BLaER1 (cell line): ENCODE measurements at regions not wholly inside any gene's neighbourhood (a gene's known extent, or its start where the extent isn't known, plus 50 kb on each side); places are given as distances from the start of the nearest gene placed in this dataset.

Source experiments
- H3K27ac ChIP-seq: shearing (Covaris generic); formaldehyde crosslinking; 2 replicates; pipeline ENCODE4 v1.8.1; 2022
- H3K27me3 ChIP-seq: shearing (Covaris generic); formaldehyde crosslinking; 2 replicates; pipeline ENCODE4 v1.8.1; 2022
- H3K36me3 ChIP-seq: shearing (Covaris generic); formaldehyde crosslinking; 2 replicates; pipeline ENCODE4 v1.8.1; 2022
- H3K4me1 ChIP-seq: shearing (Covaris generic); formaldehyde crosslinking; 2 replicates; pipeline ENCODE4 v1.8.1; 2022
- H3K4me2 ChIP-seq: shearing (Covaris generic); formaldehyde crosslinking; 2 replicates; pipeline ENCODE4 v1.8.1; 2022
- H3K4me3 ChIP-seq: shearing (Covaris generic); formaldehyde crosslinking; 2 replicates; pipeline ENCODE4 v1.8.1; 2022
- H3K9ac ChIP-seq: shearing (Covaris generic); formaldehyde crosslinking; 2 replicates; pipeline ENCODE4 v1.8.1; 2022
- H3K9me3 ChIP-seq: shearing (Covaris generic); formaldehyde crosslinking; 2 replicates; pipeline ENCODE4 v1.8.1; 2022
- H4K20me1 ChIP-seq: shearing (Covaris generic); formaldehyde crosslinking; 2 replicates; pipeline ENCODE4 v1.8.1; 2022
- Cebpa-rat ChIP-seq: shearing (Covaris generic); IDR thresholded peaks from 2 replicates; pipeline ENCODE4 v1.8.1; 2022

GRCh38 chr3:10601151-10601856, 95.9 kb upstream of the ATP2B2 start:
- H3K27ac ChIP-seq = no peak overlapping the region
- peaks cover 24% of the 10 kb centered on the region for H3K4me1 ChIP-seq
- H3K9ac ChIP-seq = no peak overlapping the region
- no peak overlapping the region for H3K4me3 ChIP-seq
- no peak overlapping the region for H3K4me2 ChIP-seq
- no peaks in the 10 kb centered on the region for H3K27me3 ChIP-seq
- H3K9me3 ChIP-seq = no peaks in the 10 kb centered on the region
- no peak for TF ChIP-seq Cebpa-rat
- H3K36me3 ChIP-seq = no peaks in the 10 kb centered on the region
- H4K20me1 ChIP-seq = no peaks in the 10 kb centered on the region

GRCh38 chr3:10601857-10602230, 96.5 kb upstream of the ATP2B2 start:
- Histone ChIP-seq H4K20me1 (no peaks in the 10 kb centered on the region), H3K27me3 (no peaks in the 10 kb centered on the region), H3K4me3 (no peak overlapping the region), H3K4me2 (no peak overlapping the region), H3K27ac (no peak overlapping the region), H3K9me3 (no peaks in the 10 kb centered on the region), H3K4me1 (peaks cover 24% of the 10 kb centered on the region), H3K9ac (no peak overlapping the region), H3K36me3 (no peaks in the 10 kb centered on the region)
- TF ChIP-seq Cebpa-rat = no peak

DNA sequence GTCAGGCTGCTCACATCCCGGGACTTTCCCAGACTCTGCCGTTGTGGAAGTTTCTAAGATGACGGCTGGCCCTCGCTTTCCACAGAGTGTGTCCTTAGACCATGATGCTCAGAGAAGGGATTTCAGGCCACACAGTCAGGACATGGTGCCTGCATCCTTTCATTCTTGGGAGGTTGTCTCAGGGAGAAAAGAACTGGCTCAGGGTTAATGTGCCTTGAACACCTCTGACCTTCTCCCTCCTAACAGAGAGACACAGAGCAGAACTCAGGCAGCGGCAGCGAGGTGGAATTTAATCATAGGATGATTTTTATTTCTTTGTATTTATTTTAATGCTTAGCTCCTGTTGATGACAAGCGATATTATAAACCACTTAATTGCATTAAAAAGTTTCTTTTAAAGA, 96.9 kb upstream of the ATP2B2 start:
- Histone ChIP-seq H3K4me1 (peaks cover 24% of the 10 kb centered on the region), H3K9ac (no peak overlapping the region), H3K27me3 (no peaks in the 10 kb centered on the region), H3K36me3 (no peaks in the 10 kb centered on the region), H3K4me2 (no peak overlapping the region), H4K20me1 (no peaks in the 10 kb centered on the region), H3K9me3 (no peaks in the 10 kb centered on the region), H3K4me3 (no peak overlapping the region), H3K27ac (no peak overlapping the region)
- TF ChIP-seq Cebpa-rat = no peak

DNA sequence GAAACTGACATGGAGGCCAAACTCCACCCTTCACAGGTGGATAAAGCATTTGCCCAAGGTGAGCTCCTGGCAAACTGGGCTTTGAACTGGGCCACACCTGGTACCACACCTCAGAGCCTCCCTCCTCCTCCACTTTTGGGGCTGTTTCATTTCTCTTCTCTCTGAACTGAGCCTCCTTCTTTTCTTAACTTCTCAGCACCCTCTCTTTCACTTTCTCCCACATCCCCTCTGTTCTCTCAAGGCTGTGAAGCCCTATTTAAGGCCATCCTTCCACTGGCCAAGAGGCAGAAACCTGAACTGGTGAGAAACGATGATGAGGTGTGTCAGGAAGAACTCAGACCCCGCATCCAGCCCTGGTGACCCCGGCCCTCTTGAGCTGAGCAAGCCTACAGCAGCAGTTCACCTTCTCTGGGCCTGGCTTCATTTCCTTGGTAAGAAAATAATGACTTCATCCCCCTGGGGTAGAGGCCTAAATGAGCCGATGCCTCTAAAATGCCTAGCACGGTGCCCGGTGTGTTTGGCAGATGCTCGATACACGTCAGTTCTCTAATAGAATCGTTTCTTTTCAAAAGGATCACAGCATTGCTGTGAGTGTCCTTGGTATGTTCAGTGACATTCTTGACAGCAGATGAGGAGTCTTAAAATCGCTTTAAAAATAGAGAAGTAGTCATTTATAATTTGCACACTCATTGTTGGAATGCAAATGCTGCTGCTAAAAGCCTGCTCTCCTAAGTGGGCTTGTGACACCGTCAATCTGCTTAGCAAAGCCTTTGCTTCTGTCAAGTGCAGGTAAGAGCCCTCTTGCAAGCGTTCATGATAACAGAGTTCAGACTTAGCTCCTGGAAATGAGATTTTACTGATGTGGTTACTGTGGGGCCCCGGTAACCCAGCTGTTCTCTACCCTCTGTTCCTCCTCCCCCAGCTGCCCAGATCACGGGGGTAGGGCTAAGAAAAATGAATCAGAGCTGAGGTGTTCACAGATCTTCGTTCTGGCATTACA, 97.7 kb upstream of the ATP2B2 start:
- Histone ChIP-seq H3K9me3 (no peaks in the 10 kb centered on the region), H3K4me2 (peak overlapping the region; percentile 74), H4K20me1 (no peaks in the 10 kb centered on the region), H3K36me3 (no peaks in the 10 kb centered on the region), H3K4me3 (no peak overlapping the region), H3K27me3 (no peaks in the 10 kb centered on the region), H3K27ac (no peak overlapping the region), H3K9ac (no peak overlapping the region), H3K4me1 (peaks cover 24% of the 10 kb centered on the region)
- TF ChIP-seq Cebpa-rat = no peak

- Histone ChIP-seq H3K4me3 (no peak overlapping the region), H3K27ac (no peak overlapping the region), H3K4me2 (no peak overlapping the region), H3K27me3 (no peaks in the 10 kb centered on the region), H3K4me1 (peaks cover 8% of the 10 kb centered on the region), H4K20me1 (no peaks in the 10 kb centered on the region), H3K9ac (no peak overlapping the region), H3K36me3 (no peaks in the 10 kb centered on the region), H3K9me3 (peaks cover 25% of the 10 kb centered on the region)
- TF ChIP-seq Cebpa-rat = no peak
Observed at GRCh38 chr3:10609134-10609533, 103.7 kb upstream of the ATP2B2 start.

DNA sequence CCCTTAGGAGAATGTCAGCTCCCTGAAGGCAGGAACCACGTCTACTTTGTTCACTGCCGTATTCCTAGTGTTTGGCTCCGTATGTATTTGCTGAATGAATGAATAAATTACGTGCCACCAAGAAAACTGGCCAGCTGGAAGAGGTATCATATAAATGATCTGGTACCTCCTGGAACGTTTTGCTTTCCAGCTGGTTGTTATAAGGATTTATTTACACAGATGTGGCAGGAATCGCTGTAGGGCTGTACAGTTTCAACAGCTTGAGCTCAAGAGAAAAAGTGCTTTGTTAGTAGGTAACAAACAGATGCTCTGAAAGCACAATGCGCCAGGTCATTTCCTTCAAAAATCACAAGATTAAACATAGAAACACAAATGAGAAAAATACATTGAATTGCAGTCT, 108.8 kb upstream of the ATP2B2 start:
- H4K20me1 ChIP-seq = no peaks in the 10 kb centered on the region
- no peaks in the 10 kb centered on the region for H3K36me3 ChIP-seq
- H3K9ac ChIP-seq = no peak overlapping the region
- H3K27me3 ChIP-seq = no peaks in the 10 kb centered on the region
- TF ChIP-seq Cebpa-rat = no peak
- no peak overlapping the region for H3K4me3 ChIP-seq
- no peak overlapping the region for H3K27ac ChIP-seq
- H3K4me1 ChIP-seq = peaks cover 11% of the 10 kb centered on the region
- no peak overlapping the region for H3K4me2 ChIP-seq
- peaks cover 28% of the 10 kb centered on the region for H3K9me3 ChIP-seq

- Histone ChIP-seq H3K27ac (no peak overlapping the region), H3K36me3 (no peaks in the 10 kb centered on the region), H4K20me1 (no peaks in the 10 kb centered on the region), H3K9ac (no peak overlapping the region), H3K4me3 (no peak overlapping the region), H3K9me3 (peaks cover 28% of the 10 kb centered on the region), H3K4me2 (no peak overlapping the region), H3K27me3 (no peaks in the 10 kb centered on the region), H3K4me1 (peaks cover 13% of the 10 kb centered on the region)
- TF ChIP-seq Cebpa-rat = no peak
Observed at GRCh38 chr3:10615715-10616114, 110.3 kb upstream of the ATP2B2 start.

GRCh38 chr3:10616321-10616720, 110.9 kb upstream of the ATP2B2 start:
- no peak overlapping the region for H3K9ac ChIP-seq
- H3K4me1 ChIP-seq = peaks cover 13% of the 10 kb centered on the region
- peaks cover 28% of the 10 kb centered on the region for H3K9me3 ChIP-seq
- H4K20me1 ChIP-seq = no peaks in the 10 kb centered on the region
- H3K27ac ChIP-seq = no peak overlapping the region
- H3K27me3 ChIP-seq = no peaks in the 10 kb centered on the region
- no peak for TF ChIP-seq Cebpa-rat
- H3K36me3 ChIP-seq = no peaks in the 10 kb centered on the region
- H3K4me2 ChIP-seq = no peak overlapping the region
- no peak overlapping the region for H3K4me3 ChIP-seq

GRCh38 chr3:10619989-10620832, 114.8 kb upstream of the ATP2B2 start:
- Histone ChIP-seq H3K27ac (no peak overlapping the region), H3K27me3 (no peaks in the 10 kb centered on the region), H3K9ac (no peak overlapping the region), H3K4me1 (peaks cover 13% of the 10 kb centered on the region), H3K4me3 (no peak overlapping the region), H4K20me1 (no peaks in the 10 kb centered on the region), H3K36me3 (no peaks in the 10 kb centered on the region), H3K9me3 (no peaks in the 10 kb centered on the region), H3K4me2 (no peak overlapping the region)
- no peak for TF ChIP-seq Cebpa-rat

DNA sequence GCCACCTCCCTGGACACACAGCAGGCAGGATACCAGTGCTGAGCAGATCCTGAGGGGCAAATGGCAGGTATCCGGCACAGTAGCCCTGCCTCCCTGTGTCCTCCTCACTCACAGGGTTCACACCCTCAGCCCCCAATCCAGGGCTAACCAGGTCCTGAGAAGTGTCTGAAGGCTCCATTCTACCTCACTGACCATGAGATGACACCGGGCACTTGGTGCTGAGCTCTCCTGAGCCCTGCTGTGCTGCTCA, 115.4 kb upstream of the ATP2B2 start:
- H3K36me3 ChIP-seq = no peaks in the 10 kb centered on the region
- H3K4me1 ChIP-seq = peaks cover 13% of the 10 kb centered on the region
- H3K27ac ChIP-seq = no peak overlapping the region
- no peaks in the 10 kb centered on the region for H3K27me3 ChIP-seq
- H3K4me2 ChIP-seq = no peak overlapping the region
- no peak overlapping the region for H3K4me3 ChIP-seq
- no peaks in the 10 kb centered on the region for H4K20me1 ChIP-seq
- no peak overlapping the region for H3K9ac ChIP-seq
- TF ChIP-seq Cebpa-rat = no peak
- no peaks in the 10 kb centered on the region for H3K9me3 ChIP-seq
